ENCODE measurements at regions not wholly inside any gene's neighbourhood (a gene's known extent, or its start where the extent isn't known, plus 50 kb on each side); places are given as distances from the start of the nearest gene placed in this dataset.

DNA sequence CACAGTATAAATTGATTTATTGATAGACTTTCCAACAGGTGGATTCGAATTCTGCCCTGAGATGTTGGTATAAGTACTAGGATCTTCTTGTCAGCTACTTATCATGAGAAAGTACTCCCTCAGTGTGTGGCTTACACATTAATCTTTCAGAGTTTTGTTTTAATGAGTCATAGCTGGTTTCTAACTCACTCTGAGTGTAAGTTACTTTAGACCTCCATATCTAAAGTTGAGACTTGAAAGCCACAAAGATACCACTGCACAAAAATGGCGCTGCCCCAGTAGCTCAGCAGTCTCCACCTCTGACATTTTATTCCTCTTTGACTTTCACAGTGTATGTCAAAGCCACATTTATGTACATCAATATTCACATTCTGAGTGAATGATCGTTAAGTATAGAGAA lies 318.5 kb downstream of the ARAP2 start:
- TF ChIP-seq, protein P1, sequence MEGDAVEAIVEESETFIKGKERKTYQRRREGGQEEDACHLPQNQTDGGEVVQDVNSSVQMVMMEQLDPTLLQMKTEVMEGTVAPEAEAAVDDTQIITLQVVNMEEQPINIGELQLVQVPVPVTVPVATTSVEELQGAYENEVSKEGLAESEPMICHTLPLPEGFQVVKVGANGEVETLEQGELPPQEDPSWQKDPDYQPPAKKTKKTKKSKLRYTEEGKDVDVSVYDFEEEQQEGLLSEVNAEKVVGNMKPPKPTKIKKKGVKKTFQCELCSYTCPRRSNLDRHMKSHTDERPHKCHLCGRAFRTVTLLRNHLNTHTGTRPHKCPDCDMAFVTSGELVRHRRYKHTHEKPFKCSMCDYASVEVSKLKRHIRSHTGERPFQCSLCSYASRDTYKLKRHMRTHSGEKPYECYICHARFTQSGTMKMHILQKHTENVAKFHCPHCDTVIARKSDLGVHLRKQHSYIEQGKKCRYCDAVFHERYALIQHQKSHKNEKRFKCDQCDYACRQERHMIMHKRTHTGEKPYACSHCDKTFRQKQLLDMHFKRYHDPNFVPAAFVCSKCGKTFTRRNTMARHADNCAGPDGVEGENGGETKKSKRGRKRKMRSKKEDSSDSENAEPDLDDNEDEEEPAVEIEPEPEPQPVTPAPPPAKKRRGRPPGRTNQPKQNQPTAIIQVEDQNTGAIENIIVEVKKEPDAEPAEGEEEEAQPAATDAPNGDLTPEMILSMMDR (IDR thresholded peaks at IDR 0.05) = no peak
- TF ChIP-seq POLR2A (IDR thresholded peaks at IDR 0.05) (no peak), EP300 (IDR thresholded peaks at IDR 0.05) (no peak)
